Retinal pigment epithelial cell (primary cell): ENCODE measurements at regions not wholly inside any gene's neighbourhood (a gene's known extent, or its start where the extent isn't known, plus 50 kb on each side); places are given as distances from the start of the nearest gene placed in this dataset.

Experiments used
- DNase-seq: peaks from one replicate; pipeline ENCODE4 v3.0.0-alpha.2; 2010; ENCODE audit warnings: low read depth
- H3K4me3 ChIP-seq: 2 replicates; pipeline ENCODE4 v1.5.1; 2011; ENCODE audit warnings: mild to moderate bottlenecking, low read length, control low read depth, moderate library complexity
- TF ChIP-seq, protein P1 (sequence below): conservative IDR thresholded peaks from 2 replicates; pipeline ENCODE4 v1.5.1; 2011; ENCODE audit warnings: low read depth, low read length, control low read depth, inconsistent platforms

DNA sequence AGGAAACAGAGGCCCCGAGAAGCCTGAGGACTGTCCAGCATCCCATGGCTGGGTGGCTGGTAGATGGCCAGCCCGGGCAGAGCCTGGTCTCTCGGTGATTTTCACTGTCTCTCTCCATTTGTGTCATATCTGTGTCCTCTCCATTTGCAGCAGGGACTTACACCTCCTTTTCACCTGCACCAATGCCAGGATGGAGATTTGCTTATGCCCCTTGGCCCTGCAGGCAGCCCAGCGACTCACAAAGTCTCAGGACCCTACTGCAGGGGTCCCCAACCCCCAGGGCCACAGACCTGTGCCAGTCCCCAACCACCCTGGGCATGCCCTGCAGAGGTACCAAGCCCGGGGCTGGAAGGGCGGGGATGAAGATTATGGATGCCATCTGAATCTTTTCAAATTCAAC is 201.6 kb downstream of the RHOU start:
- TF ChIP-seq, protein P1, sequence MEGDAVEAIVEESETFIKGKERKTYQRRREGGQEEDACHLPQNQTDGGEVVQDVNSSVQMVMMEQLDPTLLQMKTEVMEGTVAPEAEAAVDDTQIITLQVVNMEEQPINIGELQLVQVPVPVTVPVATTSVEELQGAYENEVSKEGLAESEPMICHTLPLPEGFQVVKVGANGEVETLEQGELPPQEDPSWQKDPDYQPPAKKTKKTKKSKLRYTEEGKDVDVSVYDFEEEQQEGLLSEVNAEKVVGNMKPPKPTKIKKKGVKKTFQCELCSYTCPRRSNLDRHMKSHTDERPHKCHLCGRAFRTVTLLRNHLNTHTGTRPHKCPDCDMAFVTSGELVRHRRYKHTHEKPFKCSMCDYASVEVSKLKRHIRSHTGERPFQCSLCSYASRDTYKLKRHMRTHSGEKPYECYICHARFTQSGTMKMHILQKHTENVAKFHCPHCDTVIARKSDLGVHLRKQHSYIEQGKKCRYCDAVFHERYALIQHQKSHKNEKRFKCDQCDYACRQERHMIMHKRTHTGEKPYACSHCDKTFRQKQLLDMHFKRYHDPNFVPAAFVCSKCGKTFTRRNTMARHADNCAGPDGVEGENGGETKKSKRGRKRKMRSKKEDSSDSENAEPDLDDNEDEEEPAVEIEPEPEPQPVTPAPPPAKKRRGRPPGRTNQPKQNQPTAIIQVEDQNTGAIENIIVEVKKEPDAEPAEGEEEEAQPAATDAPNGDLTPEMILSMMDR = no peak

GRCh38 chr1:228937351-228937750 is 202.1 kb downstream of the RHOU start:
- TF ChIP-seq, protein P1 = no peak
- H3K4me3 ChIP-seq = no peak overlapping the region
- DNase-seq = no peak

More for the DNA sequence above, 201.6 kb downstream of the RHOU start:
- DNase-seq = no peak
- H3K4me3 ChIP-seq = no peak overlapping the region

DNA sequence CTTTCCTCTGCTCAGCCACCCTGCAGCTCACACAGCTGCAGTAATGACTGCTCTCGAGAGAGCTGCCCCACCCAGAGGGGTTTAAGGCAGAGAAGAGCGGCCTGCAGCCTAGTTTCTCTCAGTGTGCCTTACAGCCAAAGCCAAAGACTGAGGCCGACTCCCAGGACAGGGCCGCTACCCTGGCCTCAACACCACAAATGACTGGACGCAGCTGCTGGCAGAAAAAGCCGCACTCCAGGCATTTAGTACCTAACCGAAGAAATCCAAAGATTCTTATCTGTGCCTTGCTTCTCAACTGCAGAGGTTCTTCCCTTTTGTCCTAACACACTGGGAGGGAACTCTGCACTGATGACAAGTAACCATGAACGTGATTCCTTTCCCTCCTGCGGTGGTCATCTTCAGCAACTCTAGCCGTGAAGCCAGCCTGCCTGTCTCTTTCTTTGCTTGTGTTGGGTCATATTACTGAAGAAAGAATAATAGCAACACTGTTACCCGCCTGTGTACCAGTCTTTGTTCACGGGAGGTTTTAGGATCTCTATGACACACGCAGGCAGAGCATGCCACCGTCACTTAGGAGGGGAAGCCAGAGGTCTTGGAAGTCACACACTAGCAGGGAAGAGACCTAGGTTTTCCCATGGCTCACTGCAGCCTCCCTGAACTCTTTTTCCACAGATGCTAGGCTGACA is 202.7 kb downstream of the RHOU start:
- no peak overlapping the region for H3K4me3 ChIP-seq
- DNase-seq = no peak
- TF ChIP-seq, protein P1 = no peak

DNA sequence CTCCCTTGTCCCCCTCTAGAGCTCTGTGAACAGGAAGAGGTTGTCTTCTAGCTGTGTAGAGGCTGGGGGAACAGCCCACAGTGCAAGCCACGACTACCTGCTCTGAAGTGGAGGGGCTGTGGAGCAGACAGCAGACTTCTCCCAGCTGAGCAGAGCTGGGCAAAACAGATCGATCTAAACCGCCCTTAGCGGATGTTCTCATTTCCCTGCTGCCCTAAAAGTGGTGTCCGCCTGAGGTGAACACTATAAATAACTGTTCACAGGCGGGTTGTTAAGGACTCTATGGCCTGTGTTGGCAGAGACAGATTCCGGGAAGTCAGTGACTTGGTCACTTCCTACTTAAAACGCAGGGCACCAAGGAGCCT is 203.2 kb downstream of the RHOU start:
- no peak overlapping the region for H3K4me3 ChIP-seq
- TF ChIP-seq, protein P1 = no peak
- no peak for DNase-seq

GRCh38 chr1:228939001-228939691 is 203.9 kb downstream of the RHOU start:
- TF ChIP-seq, protein P1 = no peak
- H3K4me3 ChIP-seq = no peak overlapping the region
- DNase-seq = no peak

DNA sequence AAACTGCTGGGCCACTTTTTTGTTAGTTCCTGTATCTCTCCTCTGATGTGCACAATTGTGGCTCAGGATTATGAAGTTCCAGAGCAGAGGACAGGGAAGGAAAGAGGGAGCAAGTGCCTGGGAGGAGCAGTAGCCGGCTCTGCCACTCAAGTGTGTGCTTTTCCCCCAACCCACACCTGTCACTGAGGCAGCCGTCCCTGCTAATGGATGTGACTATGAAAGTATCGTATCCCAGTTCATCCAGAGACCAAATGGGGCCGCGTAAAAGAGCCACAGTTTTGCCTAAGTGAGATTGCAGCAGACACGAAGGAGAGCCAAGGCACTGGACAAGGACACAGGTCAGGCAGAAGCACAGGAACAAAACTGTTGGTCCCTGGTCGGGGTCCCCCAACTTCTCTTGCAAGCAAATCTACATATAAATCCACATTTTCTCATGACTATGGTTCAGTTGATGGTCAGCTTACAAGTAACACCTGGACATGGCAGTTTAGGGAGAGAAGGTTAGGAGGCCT is 204.7 kb downstream of the RHOU start:
- TF ChIP-seq, protein P1 = no peak
- DNase-seq = no peak
- H3K4me3 ChIP-seq = no peak overlapping the region

DNA sequence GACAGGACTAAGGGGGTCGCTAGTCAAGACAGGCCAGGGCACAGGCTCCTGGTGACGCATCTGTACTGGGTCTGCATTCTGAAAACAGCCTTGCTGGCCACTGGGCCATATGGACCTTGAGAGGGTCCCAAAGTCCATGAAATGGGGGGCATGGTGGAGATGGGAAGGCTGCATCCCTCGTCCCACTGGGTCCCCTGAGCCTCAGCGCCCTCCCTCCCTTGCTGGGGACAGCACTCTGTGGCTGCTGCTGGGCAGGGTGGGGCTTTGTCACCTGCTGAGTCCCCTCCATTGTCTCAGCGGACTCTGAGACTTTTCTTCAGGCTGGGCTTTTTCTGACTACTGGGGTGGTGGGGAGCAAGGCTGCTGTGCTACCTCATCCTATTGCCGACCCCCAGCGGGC is 205.2 kb downstream of the RHOU start:
- H3K4me3 ChIP-seq = no peak overlapping the region
- DNase-seq = no peak
- TF ChIP-seq, protein P1 = no peak
